ENCODE measurements at regions not wholly inside any gene's neighbourhood (a gene's known extent, or its start where the extent isn't known, plus 50 kb on each side); places are given as distances from the start of the nearest gene placed in this dataset.

GRCh38 chr15:69848096-69848495 is 249.6 kb downstream of the TLE3 start:
- no peak overlapping the region for H3K27ac ChIP-seq (ENCODE audit: low read depth, low read length, severe bottlenecking)
- peaks cover 24% of the 10 kb centered on the region for H3K4me1 ChIP-seq (ENCODE audit: control insufficient read depth, insufficient read depth, low read length, poor library complexity, severe bottlenecking)
- H3K4me3 ChIP-seq (ENCODE audit: extremely low read depth, insufficient read depth, low read length, poor library complexity, severe bottlenecking): no peak overlapping the region
- WGBS, 2 experiments (ENCODE audit: insufficient coverage in 2 of 2): 89 to 93% methylated on average over 5 to 6 of the region's 6 CpGs
- H3K9me3 ChIP-seq (ENCODE audit: control insufficient read depth, low read length): no peaks in the 10 kb centered on the region
- no peaks in the 10 kb centered on the region for H3K36me3 ChIP-seq (ENCODE audit: control insufficient read depth, insufficient read depth, low read length)

- H3K9me3 ChIP-seq (ENCODE audit: control insufficient read depth, low read length): no peaks in the 10 kb centered on the region
- WGBS, 2 experiments (ENCODE audit: insufficient coverage in 2 of 2): 0 to 40% methylated on average over 1 to 2 of the region's 4 CpGs
- H3K4me1 ChIP-seq (ENCODE audit: control insufficient read depth, insufficient read depth, low read length, poor library complexity, severe bottlenecking): peaks cover 27% of the 10 kb centered on the region
- no peaks in the 10 kb centered on the region for H3K36me3 ChIP-seq (ENCODE audit: control insufficient read depth, insufficient read depth, low read length)
- H3K27ac ChIP-seq (ENCODE audit: low read depth, low read length, severe bottlenecking): no peak overlapping the region
- H3K4me3 ChIP-seq (ENCODE audit: extremely low read depth, insufficient read depth, low read length, poor library complexity, severe bottlenecking): no peak overlapping the region
Observed at GRCh38 chr15:69848551-69849231, 249.0 kb downstream of the TLE3 start.

GRCh38 chr15:69849232-69849610 is 248.5 kb downstream of the TLE3 start:
- Histone ChIP-seq H3K27ac (ENCODE audit: low read depth, low read length, severe bottlenecking) (no peak overlapping the region), H3K9me3 (ENCODE audit: control insufficient read depth, low read length) (no peaks in the 10 kb centered on the region), H3K36me3 (ENCODE audit: control insufficient read depth, insufficient read depth, low read length) (no peaks in the 10 kb centered on the region), H3K4me3 (ENCODE audit: extremely low read depth, insufficient read depth, low read length, poor library complexity, severe bottlenecking) (no peak overlapping the region), H3K4me1 (ENCODE audit: control insufficient read depth, insufficient read depth, low read length, poor library complexity, severe bottlenecking) (peaks cover 31% of the 10 kb centered on the region)
- WGBS, 2 experiments (ENCODE audit: insufficient coverage in 2 of 2): 94 to 95% methylated on average over 3 to 4 of the region's 4 CpGs

- H3K36me3 ChIP-seq (ENCODE audit: control insufficient read depth, insufficient read depth, low read length): no peaks in the 10 kb centered on the region
- no peaks in the 10 kb centered on the region for H3K9me3 ChIP-seq (ENCODE audit: control insufficient read depth, low read length)
- H3K4me1 ChIP-seq (ENCODE audit: control insufficient read depth, insufficient read depth, low read length, poor library complexity, severe bottlenecking): peaks cover 63% of the 10 kb centered on the region
- 100% methylated on average over 1 to 3 of the region's 3 CpGs for WGBS, 2 experiments (ENCODE audit: insufficient coverage in 2 of 2)
- peak overlapping the region; percentile 97 for H3K27ac ChIP-seq (ENCODE audit: low read depth, low read length, severe bottlenecking)
- H3K4me3 ChIP-seq (ENCODE audit: extremely low read depth, insufficient read depth, low read length, poor library complexity, severe bottlenecking): no peak overlapping the region
Observed at GRCh38 chr15:69852482-69852881, 245.2 kb downstream of the TLE3 start.

GRCh38 chr15:69852916-69853315 is 244.8 kb downstream of the TLE3 start:
- H3K4me3 ChIP-seq (ENCODE audit: extremely low read depth, insufficient read depth, low read length, poor library complexity, severe bottlenecking): no peak overlapping the region
- peaks cover 67% of the 10 kb centered on the region for H3K4me1 ChIP-seq (ENCODE audit: control insufficient read depth, insufficient read depth, low read length, poor library complexity, severe bottlenecking)
- WGBS, 2 experiments (ENCODE audit: insufficient coverage in 2 of 2): 88 to 100% methylated on average over 4 of the region's 4 CpGs
- peak overlapping the region; percentile 97 for H3K27ac ChIP-seq (ENCODE audit: low read depth, low read length, severe bottlenecking)
- H3K36me3 ChIP-seq (ENCODE audit: control insufficient read depth, insufficient read depth, low read length): no peaks in the 10 kb centered on the region
- no peaks in the 10 kb centered on the region for H3K9me3 ChIP-seq (ENCODE audit: control insufficient read depth, low read length)

- WGBS, 2 experiments (ENCODE audit: insufficient coverage in 2 of 2): 24 to 30% methylated on average over 3 to 6 of the region's 6 CpGs
- peak overlapping the region; percentile 97 for H3K27ac ChIP-seq (ENCODE audit: low read depth, low read length, severe bottlenecking)
- H3K36me3 ChIP-seq (ENCODE audit: control insufficient read depth, insufficient read depth, low read length): no peaks in the 10 kb centered on the region
- H3K4me1 ChIP-seq (ENCODE audit: control insufficient read depth, insufficient read depth, low read length, poor library complexity, severe bottlenecking): peaks cover 73% of the 10 kb centered on the region
- no peaks in the 10 kb centered on the region for H3K9me3 ChIP-seq (ENCODE audit: control insufficient read depth, low read length)
- no peak overlapping the region for H3K4me3 ChIP-seq (ENCODE audit: extremely low read depth, insufficient read depth, low read length, poor library complexity, severe bottlenecking)
Observed at GRCh38 chr15:69853544-69853951, 244.2 kb downstream of the TLE3 start.

- H3K4me3 ChIP-seq (ENCODE audit: extremely low read depth, insufficient read depth, low read length, poor library complexity, severe bottlenecking): no peak overlapping the region
- peak overlapping the region; percentile 97 for H3K27ac ChIP-seq (ENCODE audit: low read depth, low read length, severe bottlenecking)
- no peaks in the 10 kb centered on the region for H3K36me3 ChIP-seq (ENCODE audit: control insufficient read depth, insufficient read depth, low read length)
- 86% methylated on average over 1 of the region's 4 CpGs; no CpG with 5 or more reads in 1 of the 2 experiments for WGBS, 2 experiments (ENCODE audit: insufficient coverage in 2 of 2)
- no peaks in the 10 kb centered on the region for H3K9me3 ChIP-seq (ENCODE audit: control insufficient read depth, low read length)
- peaks cover 76% of the 10 kb centered on the region for H3K4me1 ChIP-seq (ENCODE audit: control insufficient read depth, insufficient read depth, low read length, poor library complexity, severe bottlenecking)
Observed at GRCh38 chr15:69854001-69854400, 243.7 kb downstream of the TLE3 start.

GRCh38 chr15:69854521-69855181 is 243.1 kb downstream of the TLE3 start:
- no peaks in the 10 kb centered on the region for H3K36me3 ChIP-seq (ENCODE audit: control insufficient read depth, insufficient read depth, low read length)
- no peaks in the 10 kb centered on the region for H3K9me3 ChIP-seq (ENCODE audit: control insufficient read depth, low read length)
- H3K4me3 ChIP-seq (ENCODE audit: extremely low read depth, insufficient read depth, low read length, poor library complexity, severe bottlenecking): no peak overlapping the region
- peak overlapping the region; percentile 97 for H3K27ac ChIP-seq (ENCODE audit: low read depth, low read length, severe bottlenecking)
- 49 to 51% methylated on average over 5 to 7 of the region's 11 CpGs for WGBS, 2 experiments (ENCODE audit: insufficient coverage in 2 of 2)
- peaks cover 76% of the 10 kb centered on the region for H3K4me1 ChIP-seq (ENCODE audit: control insufficient read depth, insufficient read depth, low read length, poor library complexity, severe bottlenecking)

GRCh38 chr15:69855258-69856000 is 242.3 kb downstream of the TLE3 start:
- Histone ChIP-seq H3K9me3 (ENCODE audit: control insufficient read depth, low read length) (no peaks in the 10 kb centered on the region), H3K4me1 (ENCODE audit: control insufficient read depth, insufficient read depth, low read length, poor library complexity, severe bottlenecking) (peaks cover 74% of the 10 kb centered on the region), H3K27ac (ENCODE audit: low read depth, low read length, severe bottlenecking) (peak overlapping the region; percentile 97), H3K4me3 (ENCODE audit: extremely low read depth, insufficient read depth, low read length, poor library complexity, severe bottlenecking) (no peak overlapping the region), H3K36me3 (ENCODE audit: control insufficient read depth, insufficient read depth, low read length) (no peaks in the 10 kb centered on the region)
- 77 to 82% methylated on average over 7 to 9 of the region's 13 CpGs for WGBS, 2 experiments (ENCODE audit: insufficient coverage in 2 of 2)

GRCh38 chr15:69857250-69857649 is 240.5 kb downstream of the TLE3 start:
- H3K36me3 ChIP-seq (ENCODE audit: control insufficient read depth, insufficient read depth, low read length): no peaks in the 10 kb centered on the region
- H3K4me1 ChIP-seq (ENCODE audit: control insufficient read depth, insufficient read depth, low read length, poor library complexity, severe bottlenecking): peaks cover 72% of the 10 kb centered on the region
- no peak overlapping the region for H3K4me3 ChIP-seq (ENCODE audit: extremely low read depth, insufficient read depth, low read length, poor library complexity, severe bottlenecking)
- H3K9me3 ChIP-seq (ENCODE audit: control insufficient read depth, low read length): no peaks in the 10 kb centered on the region
- H3K27ac ChIP-seq (ENCODE audit: low read depth, low read length, severe bottlenecking): no peak overlapping the region
- 85 to 91% methylated on average over 4 to 5 of the region's 6 CpGs for WGBS, 2 experiments (ENCODE audit: insufficient coverage in 2 of 2)
